ENCODE measurements at regions not wholly inside any gene's neighbourhood (a gene's known extent, or its start where the extent isn't known, plus 50 kb on each side); places are given as distances from the start of the nearest gene placed in this dataset.
"Not testable (repeated sequence)": the region's sequence is repeated elsewhere in the genome, so short reads cannot be mapped to it uniquely, and the experiment has no call there.

- H3K27ac ChIP-seq (ENCODE audit: low read depth, low read length), result no peak overlapping the region
- no peaks in the 10 kb centered on the region for H3K4me1 ChIP-seq (ENCODE audit: control insufficient read depth, insufficient read depth, low read length)
- H3K36me3 Mint-ChIP-seq (ENCODE audit: low read depth), result no peaks in the 10 kb centered on the region
- no peaks in the 10 kb centered on the region for H3K36me3 ChIP-seq (ENCODE audit: control insufficient read depth, insufficient read depth, low read length)
- H3K4me3 Mint-ChIP-seq, result no peak overlapping the region
- no peak overlapping the region for H3K27ac Mint-ChIP-seq
- H3K9me3 ChIP-seq (ENCODE audit: control insufficient read depth, low read length), result peaks cover 8% of the 10 kb centered on the region
- TF ChIP-seq, protein P1, sequence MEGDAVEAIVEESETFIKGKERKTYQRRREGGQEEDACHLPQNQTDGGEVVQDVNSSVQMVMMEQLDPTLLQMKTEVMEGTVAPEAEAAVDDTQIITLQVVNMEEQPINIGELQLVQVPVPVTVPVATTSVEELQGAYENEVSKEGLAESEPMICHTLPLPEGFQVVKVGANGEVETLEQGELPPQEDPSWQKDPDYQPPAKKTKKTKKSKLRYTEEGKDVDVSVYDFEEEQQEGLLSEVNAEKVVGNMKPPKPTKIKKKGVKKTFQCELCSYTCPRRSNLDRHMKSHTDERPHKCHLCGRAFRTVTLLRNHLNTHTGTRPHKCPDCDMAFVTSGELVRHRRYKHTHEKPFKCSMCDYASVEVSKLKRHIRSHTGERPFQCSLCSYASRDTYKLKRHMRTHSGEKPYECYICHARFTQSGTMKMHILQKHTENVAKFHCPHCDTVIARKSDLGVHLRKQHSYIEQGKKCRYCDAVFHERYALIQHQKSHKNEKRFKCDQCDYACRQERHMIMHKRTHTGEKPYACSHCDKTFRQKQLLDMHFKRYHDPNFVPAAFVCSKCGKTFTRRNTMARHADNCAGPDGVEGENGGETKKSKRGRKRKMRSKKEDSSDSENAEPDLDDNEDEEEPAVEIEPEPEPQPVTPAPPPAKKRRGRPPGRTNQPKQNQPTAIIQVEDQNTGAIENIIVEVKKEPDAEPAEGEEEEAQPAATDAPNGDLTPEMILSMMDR (conservative IDR thresholded peaks at IDR 0.05), result no peak
- peaks cover 11% of the 10 kb centered on the region for H3K9me3 Mint-ChIP-seq
- no peak overlapping the region for H3K4me3 ChIP-seq (ENCODE audit: low read length)
- peaks cover 12% of the 10 kb centered on the region for H3K27me3 Mint-ChIP-seq (ENCODE audit: insufficient read depth)
- H3K27me3 ChIP-seq (ENCODE audit: control insufficient read depth, insufficient read depth, low read length, poor library complexity, severe bottlenecking), result no peaks in the 10 kb centered on the region
- no peaks in the 10 kb centered on the region for H3K4me1 Mint-ChIP-seq
- DNase-seq, result no peak
- H3K9ac ChIP-seq (ENCODE audit: extremely low read depth, low read length, poor library complexity, severe bottlenecking), result no peak overlapping the region
Observed at GRCh38 chr5:173392172-173392571, 64.0 kb upstream of the STC2 start.

DNA sequence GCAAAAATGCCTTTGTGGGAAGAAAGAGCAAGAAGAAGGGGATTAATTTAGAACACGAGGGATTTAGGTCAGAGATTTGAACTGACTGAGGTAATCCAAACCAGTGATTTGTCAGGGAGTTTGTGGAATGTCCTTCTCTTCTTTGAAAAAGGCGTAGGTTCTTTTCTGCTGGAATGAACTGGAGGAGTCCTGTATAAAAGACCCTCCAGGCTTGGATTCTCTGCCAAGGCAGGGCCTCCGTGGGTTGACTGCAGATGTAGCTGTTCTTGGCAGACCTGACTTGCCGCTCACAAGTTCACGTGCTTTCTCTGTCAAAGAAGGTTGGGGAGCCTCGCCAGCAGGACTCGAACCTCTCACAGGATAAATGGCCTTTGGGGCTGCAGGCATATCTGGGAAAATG, 62.8 kb upstream of the STC2 start:
- Histone ChIP-seq H3K9ac (ENCODE audit: extremely low read depth, low read length, poor library complexity, severe bottlenecking) (no peak overlapping the region), H3K27me3 (ENCODE audit: control insufficient read depth, insufficient read depth, low read length, poor library complexity, severe bottlenecking) (no peaks in the 10 kb centered on the region), H3K4me1 (ENCODE audit: control insufficient read depth, insufficient read depth, low read length) (no peaks in the 10 kb centered on the region), H3K36me3 (ENCODE audit: control insufficient read depth, insufficient read depth, low read length) (no peaks in the 10 kb centered on the region), H3K9me3 (ENCODE audit: control insufficient read depth, low read length) (peaks cover 8% of the 10 kb centered on the region), H3K4me3 (ENCODE audit: low read length) (no peak overlapping the region), H3K27ac (ENCODE audit: low read depth, low read length) (no peak overlapping the region)
- peaks cover 12% of the 10 kb centered on the region for H3K27me3 Mint-ChIP-seq (ENCODE audit: insufficient read depth)
- 87 to 90% methylated on average over 7 of the region's 7 CpGs for WGBS, 2 experiments (ENCODE audit: insufficient coverage in 1 of 2, insufficient read length in 1 of 2)
- peaks cover 11% of the 10 kb centered on the region for H3K9me3 Mint-ChIP-seq
- no peak overlapping the region for H3K4me3 Mint-ChIP-seq
- TF ChIP-seq, protein P1 (conservative IDR thresholded peaks at IDR 0.05), result no peak
- H3K4me1 Mint-ChIP-seq, result no peaks in the 10 kb centered on the region
- H3K27ac Mint-ChIP-seq, result no peak overlapping the region
- no peaks in the 10 kb centered on the region for H3K36me3 Mint-ChIP-seq (ENCODE audit: low read depth)
- no peak for DNase-seq

DNA sequence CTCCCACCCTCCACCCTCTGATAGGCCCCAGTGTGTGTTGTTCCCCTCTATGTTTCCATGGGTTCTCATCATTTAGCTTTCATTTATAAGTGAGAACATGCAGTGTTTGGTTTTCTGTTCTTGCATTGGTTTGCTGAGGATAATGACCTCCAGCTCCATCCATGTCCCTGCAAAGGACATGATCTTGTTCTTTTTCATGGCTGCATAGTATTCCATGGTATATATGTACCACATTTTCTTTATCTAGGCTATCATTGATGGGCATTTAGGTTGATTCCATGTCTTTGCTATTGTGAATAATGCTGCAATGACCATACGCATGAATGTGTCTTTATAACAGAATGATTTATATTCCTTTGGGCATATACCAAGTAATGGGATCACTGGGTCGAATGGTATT, 59.1 kb upstream of the STC2 start:
- not testable (repeated sequence) for H3K4me1 ChIP-seq (ENCODE audit: control insufficient read depth, insufficient read depth, low read length); H3K9me3 ChIP-seq (ENCODE audit: control insufficient read depth, low read length); H3K4me1 Mint-ChIP-seq; H3K36me3 Mint-ChIP-seq (ENCODE audit: low read depth); H3K36me3 ChIP-seq (ENCODE audit: control insufficient read depth, insufficient read depth, low read length); H3K9me3 Mint-ChIP-seq; H3K4me3 ChIP-seq (ENCODE audit: low read length); H3K4me3 Mint-ChIP-seq; H3K27ac Mint-ChIP-seq; H3K27me3 ChIP-seq (ENCODE audit: control insufficient read depth, insufficient read depth, low read length, poor library complexity, severe bottlenecking); DNase-seq; H3K27ac ChIP-seq (ENCODE audit: low read depth, low read length); H3K9ac ChIP-seq (ENCODE audit: extremely low read depth, low read length, poor library complexity, severe bottlenecking)
- WGBS, 2 experiments (ENCODE audit: insufficient coverage in 1 of 2, insufficient read length in 1 of 2), result 85 to 100% methylated on average over 2 of the region's 2 CpGs
- peaks cover 12% of the 10 kb centered on the region for H3K27me3 Mint-ChIP-seq (ENCODE audit: insufficient read depth)

DNA sequence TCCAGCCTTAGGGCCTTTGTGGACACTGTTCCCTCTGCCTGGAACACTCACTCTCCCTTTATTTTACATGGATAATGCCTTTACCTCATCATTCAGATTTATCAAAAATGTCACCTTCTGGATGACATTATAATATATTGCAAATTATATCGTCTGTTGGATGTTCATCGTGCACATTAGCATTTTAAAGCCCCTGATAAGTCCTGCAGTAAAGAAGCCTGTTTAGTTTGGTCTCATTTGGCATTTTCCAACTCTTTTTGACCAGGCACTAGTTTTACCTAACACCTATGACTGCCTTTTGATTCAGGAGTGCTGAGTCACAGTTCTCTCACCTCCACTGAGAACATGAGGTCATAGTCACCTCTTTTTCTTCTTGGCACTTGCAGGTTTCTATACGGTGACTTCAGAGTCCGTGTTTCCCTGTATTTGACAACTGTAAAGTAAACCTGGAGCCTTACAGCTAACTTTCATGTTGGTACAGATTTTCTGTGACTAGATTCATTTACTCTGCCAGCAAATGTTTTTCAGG, 57.7 kb upstream of the STC2 start:
- no peak overlapping the region for H3K4me3 Mint-ChIP-seq

More for the DNA sequence above, 57.7 kb upstream of the STC2 start:
- Mint-ChIP-seq H3K9me3 (no peaks in the 10 kb centered on the region), H3K27ac (no peak overlapping the region), H3K36me3 (ENCODE audit: low read depth) (no peaks in the 10 kb centered on the region), H3K4me1 (no peaks in the 10 kb centered on the region), H3K27me3 (ENCODE audit: insufficient read depth) (peaks cover 11% of the 10 kb centered on the region)
- no peaks in the 10 kb centered on the region for H3K9me3 ChIP-seq (ENCODE audit: control insufficient read depth, low read length)
- no peaks in the 10 kb centered on the region for H3K4me1 ChIP-seq (ENCODE audit: control insufficient read depth, insufficient read depth, low read length)
- H3K36me3 ChIP-seq (ENCODE audit: control insufficient read depth, insufficient read depth, low read length), result no peaks in the 10 kb centered on the region
- no peaks in the 10 kb centered on the region for H3K27me3 ChIP-seq (ENCODE audit: control insufficient read depth, insufficient read depth, low read length, poor library complexity, severe bottlenecking)
- H3K4me3 ChIP-seq (ENCODE audit: low read length), result no peak overlapping the region
- WGBS, 2 experiments (ENCODE audit: insufficient coverage in 1 of 2, insufficient read length in 1 of 2), result 95 to 100% methylated on average over 4 of the region's 4 CpGs
- no peak overlapping the region for H3K27ac ChIP-seq (ENCODE audit: low read depth, low read length)
- no peak overlapping the region for H3K9ac ChIP-seq (ENCODE audit: extremely low read depth, low read length, poor library complexity, severe bottlenecking)
- DNase-seq, result no peak
- TF ChIP-seq, protein P1 (conservative IDR thresholded peaks at IDR 0.05), result no peak
